DND-41 (cell line): ENCODE measurements at regions not wholly inside any gene's neighbourhood (a gene's known extent, or its start where the extent isn't known, plus 50 kb on each side); places are given as distances from the start of the nearest gene placed in this dataset.
"Not testable (repeated sequence)": the region's sequence is repeated elsewhere in the genome, so short reads cannot be mapped to it uniquely, and the experiment has no call there.

Source experiments
- ATAC-seq: fragments of 200-7000 bp; cut with Tn5 transposase; 3 replicates; pipeline ENCODE4 v1.9.1; 2021; ENCODE audit warnings: low read depth; ENCODE audit not compliant: insufficient read depth
- DNase-seq: peaks from one replicate; pipeline ENCODE4 v3.0.0-alpha.2; 2020
- H2AFZ ChIP-seq: 2 replicates; pipeline ENCODE4 v1.6.0; 2012; ENCODE audit warnings: low read depth, low read length
- H3K27ac ChIP-seq: 2 replicates; pipeline ENCODE4 v1.5.1; 2012; ENCODE audit warnings: low read length, inconsistent platforms
- H3K27me3 ChIP-seq: fragments of 200-600 bp; sonication (generic); 2 replicates; pipeline ENCODE4 v1.6.0; 2012; ENCODE audit warnings: low read length, mild to moderate bottlenecking, inconsistent platforms; ENCODE audit not compliant: insufficient read depth, poor library complexity
- H3K36me3 ChIP-seq: 2 replicates; pipeline ENCODE4 v1.5.1; 2012; ENCODE audit warnings: low read length, inconsistent platforms; ENCODE audit not compliant: insufficient read depth
- H3K4me1 ChIP-seq: 2 replicates; pipeline ENCODE4 v1.5.1; 2012; ENCODE audit warnings: mild to moderate bottlenecking, low read length; ENCODE audit not compliant: insufficient read depth
- H3K4me2 ChIP-seq: 2 replicates; pipeline ENCODE4 v1.6.0; 2012; ENCODE audit warnings: mild to moderate bottlenecking, moderate library complexity, low read length, inconsistent platforms; ENCODE audit not compliant: insufficient read depth
- H3K4me3 ChIP-seq, 2 experiments: fragments of 200-600 bp in 1 of 2; shearing (Covaris generic) in 1 of 2; 2 replicates each; pipeline ENCODE4 v1.5.1; 2012 to 2016; ENCODE audit warnings: inconsistent platforms in 2 of 2, low read length in 2 of 2, mild to moderate bottlenecking in 2 of 2, low read depth in 1 of 2, moderate library complexity in 1 of 2
- H3K79me2 ChIP-seq: 2 replicates; pipeline ENCODE4 v1.6.0; 2012; ENCODE audit warnings: low read length, inconsistent platforms; ENCODE audit not compliant: insufficient read depth
- H3K9ac ChIP-seq: 2 replicates; pipeline ENCODE4 v1.6.0; 2012; ENCODE audit warnings: low read depth, mild to moderate bottlenecking, inconsistent platforms, low read length, moderate library complexity
- H3K9me3 ChIP-seq: 2 replicates; pipeline ENCODE4 v1.5.1; 2012; ENCODE audit warnings: low read length, moderate library complexity, mild to moderate bottlenecking, inconsistent platforms; ENCODE audit not compliant: insufficient read depth, severe bottlenecking
- H4K20me1 ChIP-seq: 2 replicates; pipeline ENCODE4 v1.6.0; 2012; ENCODE audit warnings: low read length; ENCODE audit not compliant: insufficient read depth
- CTCF ChIP-seq: IDR thresholded peaks from 2 replicates; pipeline ENCODE4 v1.5.1; 2012; ENCODE audit warnings: borderline replicate concordance, low read length, moderate library complexity, mild to moderate bottlenecking; ENCODE audit not compliant: poor library complexity, severe bottlenecking; ENCODE audit errors: extremely low read depth
- EZH2 ChIP-seq: IDR thresholded peaks from 3 replicates; pipeline ENCODE4 v1.6.1; 2012; ENCODE audit warnings: borderline replicate concordance, low read depth, mild to moderate bottlenecking, moderate library complexity, low read length, inconsistent platforms; ENCODE audit not compliant: severe bottlenecking

GRCh38 chr11:121864660-121865059, 251.4 kb downstream of the BLID start:
- ATAC-seq (no peak), DNase-seq (no peak)
- no peak overlapping the region for H3K4me2 ChIP-seq
- no peaks in the 10 kb centered on the region for H3K36me3 ChIP-seq
- no peaks in the 10 kb centered on the region for H3K27me3 ChIP-seq
- H4K20me1 ChIP-seq: no peaks in the 10 kb centered on the region
- no peaks in the 10 kb centered on the region for H3K79me2 ChIP-seq
- H3K9ac ChIP-seq: no peak overlapping the region
- no peaks in the 10 kb centered on the region for H3K4me1 ChIP-seq
- H2AFZ ChIP-seq: no peak overlapping the region
- H3K27ac ChIP-seq: no peak overlapping the region
- no peaks in the 10 kb centered on the region for H3K9me3 ChIP-seq
- H3K4me3 ChIP-seq: no peak overlapping the region
- TF ChIP-seq CTCF (no peak), EZH2 (no peak)

DNA sequence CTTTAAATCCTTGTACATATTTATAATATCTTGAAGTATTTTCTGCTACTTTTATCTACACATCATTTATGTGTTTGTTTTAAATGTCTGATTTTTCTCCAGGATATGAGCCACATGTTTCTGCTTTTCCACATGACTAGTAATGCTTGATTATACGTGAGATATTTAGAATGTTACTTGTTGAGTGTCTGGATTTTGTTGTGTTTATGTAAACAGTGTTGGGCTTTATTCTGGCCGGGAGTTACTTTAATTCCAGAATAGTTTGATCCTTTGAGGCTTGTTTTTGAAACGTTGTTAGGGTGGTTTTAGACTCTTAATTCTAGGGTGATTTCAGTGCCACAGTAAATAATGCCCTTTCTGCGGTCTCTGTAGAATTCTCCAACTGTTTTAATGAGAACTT, 252.9 kb downstream of the BLID start:
- no peaks in the 10 kb centered on the region for H3K36me3 ChIP-seq
- no peak overlapping the region for H2AFZ ChIP-seq
- DNase-seq (no peak), ATAC-seq (no peak)
- no peak overlapping the region for H3K9ac ChIP-seq
- no peaks in the 10 kb centered on the region for H3K79me2 ChIP-seq
- no peak overlapping the region for H3K4me3 ChIP-seq
- no peaks in the 10 kb centered on the region for H3K4me1 ChIP-seq
- H4K20me1 ChIP-seq: no peaks in the 10 kb centered on the region
- no peak overlapping the region for H3K4me2 ChIP-seq
- H3K9me3 ChIP-seq: no peaks in the 10 kb centered on the region
- H3K27ac ChIP-seq: no peak overlapping the region
- TF ChIP-seq CTCF: no peak
- no peak for TF ChIP-seq EZH2
- H3K27me3 ChIP-seq: no peaks in the 10 kb centered on the region

DNA sequence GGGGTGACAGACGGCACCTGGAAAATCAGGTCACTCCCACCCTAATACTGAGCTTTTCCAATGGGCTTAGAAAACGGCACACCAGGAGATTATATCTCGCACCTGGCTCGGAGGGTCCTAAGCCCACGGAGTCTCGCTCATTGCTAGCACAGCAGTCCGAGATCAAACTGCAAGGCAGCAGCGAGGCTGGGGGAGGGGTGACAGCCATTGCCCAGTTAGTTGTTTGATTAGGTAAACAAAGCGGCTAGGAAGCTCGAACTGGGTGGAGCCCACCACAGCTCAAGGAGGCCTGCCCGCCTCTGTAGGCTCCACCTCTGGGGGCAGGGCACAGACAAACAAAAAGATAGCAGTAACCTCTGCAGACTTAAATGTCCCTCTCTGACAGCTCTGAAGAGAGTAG, 260.9 kb downstream of the BLID start:
- not testable (repeated sequence) for H3K4me1 ChIP-seq, H3K27ac ChIP-seq, H3K9ac ChIP-seq, H3K4me3 ChIP-seq, H3K9me3 ChIP-seq, H4K20me1 ChIP-seq, ATAC-seq, H3K4me2 ChIP-seq, H3K36me3 ChIP-seq, H2AFZ ChIP-seq, DNase-seq, H3K27me3 ChIP-seq, H3K79me2 ChIP-seq

- Histone ChIP-seq H3K27me3 (peaks cover under 1% of the 10 kb centered on the region), H3K36me3 (no peaks in the 10 kb centered on the region), H3K9me3 (no peaks in the 10 kb centered on the region), H3K79me2 (no peaks in the 10 kb centered on the region), H3K27ac (no peak overlapping the region), H4K20me1 (no peaks in the 10 kb centered on the region), H3K4me2 (no peak overlapping the region), H3K9ac (no peak overlapping the region), H3K4me3 (no peak overlapping the region), H3K4me1 (no peaks in the 10 kb centered on the region), H2AFZ (no peak overlapping the region)
- DNase-seq (no peak), ATAC-seq (no peak)
- TF ChIP-seq EZH2 (no peak), CTCF (no peak)
Observed at GRCh38 chr11:121844016-121844415, 272.0 kb downstream of the BLID start.
